ENCODE measurements at regions not wholly inside any gene's neighbourhood (a gene's known extent, or its start where the extent isn't known, plus 50 kb on each side); places are given as distances from the start of the nearest gene placed in this dataset.
"Not testable (repeated sequence)": the region's sequence is repeated elsewhere in the genome, so short reads cannot be mapped to it uniquely, and the experiment has no call there.

- no peak for TF ChIP-seq ZFX (IDR thresholded peaks at IDR 0.05; ENCODE audit: borderline replicate concordance)
- TF ChIP-seq CTCF (IDR thresholded peaks at IDR 0.05), result no peak
- H3K27ac ChIP-seq, result no peak overlapping the region
Measured at GRCh38 chr5:36802187-36802586, 74.4 kb upstream of the NIPBL start.

GRCh38 chr5:36813249-36813648 is 63.3 kb upstream of the NIPBL start:
- H3K27ac ChIP-seq, result not testable (repeated sequence)

GRCh38 chr5:36815871-36816270 is 60.7 kb upstream of the NIPBL start:
- TF ChIP-seq ZFX (IDR thresholded peaks at IDR 0.05; ENCODE audit: borderline replicate concordance) (no peak), CTCF (IDR thresholded peaks at IDR 0.05) (no peak)
- no peak overlapping the region for H3K27ac ChIP-seq

- TF ChIP-seq CTCF (IDR thresholded peaks at IDR 0.05) (no peak), ZFX (IDR thresholded peaks at IDR 0.05; ENCODE audit: borderline replicate concordance) (no peak)
- H3K27ac ChIP-seq, result no peak overlapping the region
Measured at GRCh38 chr5:36820900-36821299, 55.7 kb upstream of the NIPBL start.

GRCh38 chr5:36826694-36827093 is 49.9 kb upstream of the NIPBL start:
- H3K27ac ChIP-seq, result no peak overlapping the region
- TF ChIP-seq ZFX (IDR thresholded peaks at IDR 0.05; ENCODE audit: borderline replicate concordance), result no peak
- no peak for TF ChIP-seq CTCF (IDR thresholded peaks at IDR 0.05)
